HG02623 (cell line): ENCODE measurements at regions not wholly inside any gene's neighbourhood (a gene's known extent, or its start where the extent isn't known, plus 50 kb on each side); places are given as distances from the start of the nearest gene placed in this dataset.

Source experiments
- ATAC-seq: cut with Tn5 transposase; IDR thresholded peaks from one replicate; pipeline ENCODE4 v1.9.1; 2021; ENCODE audit warnings: moderate library complexity; ENCODE audit not compliant: unreplicated experiment

DNA sequence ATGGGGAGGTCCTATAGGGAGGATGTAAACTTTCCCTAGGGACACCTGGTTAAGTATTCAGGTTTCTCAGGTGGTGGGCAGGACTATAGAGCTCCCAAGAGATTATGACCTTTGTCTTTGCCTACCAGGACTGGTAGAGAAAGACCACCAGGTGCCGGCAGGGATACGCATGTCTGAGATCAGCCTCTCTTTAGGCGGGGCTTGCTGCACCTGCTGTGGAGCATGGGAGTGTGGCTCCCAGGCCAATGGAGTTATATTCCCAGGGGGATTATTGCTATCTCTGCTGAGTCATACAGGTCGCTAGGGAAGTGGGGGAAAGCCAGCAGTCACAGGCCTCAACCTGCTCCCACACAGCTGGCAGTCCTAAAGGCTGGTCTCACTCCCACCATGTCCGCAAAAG, 280.5 kb upstream of the MMS22L start:
- ATAC-seq = no peak

DNA sequence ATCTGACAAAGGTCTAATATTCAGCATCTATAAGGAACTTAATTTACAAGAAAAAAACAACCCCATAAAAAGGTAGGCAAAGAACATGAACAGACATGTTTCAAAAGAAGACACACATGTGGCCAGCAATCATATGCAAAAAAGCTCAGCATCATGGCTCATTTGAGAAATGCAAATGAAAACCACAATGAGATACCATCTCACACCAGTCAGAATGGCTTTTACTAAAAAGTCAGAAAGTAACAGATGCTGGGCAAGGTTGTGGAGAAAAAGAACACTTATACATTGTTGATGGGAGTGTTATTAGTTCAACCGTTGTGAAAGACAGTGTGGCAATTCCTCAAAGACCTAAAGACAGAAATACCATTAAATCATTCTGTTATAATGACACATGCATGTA, 289.9 kb upstream of the MMS22L start:
- ATAC-seq = no peak

DNA sequence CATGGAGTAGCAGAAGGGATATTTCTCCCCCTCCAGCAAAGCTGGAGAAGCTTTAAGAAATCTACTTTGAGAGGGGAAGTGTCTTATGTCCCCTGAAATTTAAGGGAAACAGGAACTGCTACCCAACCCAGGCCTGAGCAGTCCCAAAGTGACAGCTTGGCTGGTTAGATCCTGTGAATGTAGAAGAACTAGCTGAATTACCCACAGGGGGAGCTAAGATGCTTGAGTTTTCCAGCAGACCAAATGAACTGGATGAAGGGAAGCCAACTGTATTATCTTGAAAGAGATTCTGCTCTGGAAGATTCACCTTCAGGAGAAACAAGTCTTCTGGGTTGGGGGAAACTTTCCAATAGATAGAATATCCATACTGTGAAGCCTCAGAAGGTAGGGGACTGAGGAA, 303.3 kb upstream of the MMS22L start:
- ATAC-seq = peak; percentile 72

- no peak for ATAC-seq
Measured at GRCh38 chr6:97591955-97592354, 308.9 kb upstream of the MMS22L start.

- no peak for ATAC-seq
Measured at GRCh38 chr6:97594844-97595243, 311.8 kb upstream of the MMS22L start.

DNA sequence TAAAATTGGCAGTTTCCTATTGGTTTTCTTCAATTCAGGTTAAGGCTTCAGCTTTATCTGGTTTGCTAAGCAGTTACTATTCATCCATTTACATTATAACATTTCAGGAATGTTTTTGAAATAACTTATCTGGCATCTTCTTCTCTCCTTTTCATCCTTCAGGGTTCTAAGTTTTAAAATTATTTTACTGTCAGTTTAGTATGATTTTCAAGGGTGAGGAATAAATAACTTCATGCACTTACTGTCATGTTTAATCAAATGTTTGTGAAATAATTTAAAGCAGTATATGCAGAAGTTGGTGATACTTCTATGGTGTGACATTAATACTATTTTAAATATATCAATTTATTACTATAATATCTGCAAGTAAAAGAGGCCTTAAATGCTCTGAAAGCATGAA, 338.1 kb upstream of the MMS22L start:
- no peak for ATAC-seq

- no peak for ATAC-seq
Measured at GRCh38 chr6:97626671-97627441, 343.8 kb upstream of the MMS22L start.

GRCh38 chr6:97629180-97629579, 346.2 kb upstream of the MMS22L start:
- no peak for ATAC-seq

GRCh38 chr6:97630604-97631003, 347.6 kb upstream of the MMS22L start:
- no peak for ATAC-seq

- no peak for ATAC-seq
Measured at GRCh38 chr6:97632341-97632740, 349.3 kb upstream of the MMS22L start.

- ATAC-seq = no peak
Measured at GRCh38 chr6:97639702-97640101, 356.7 kb upstream of the MMS22L start.

GRCh38 chr6:97644353-97644752, 361.3 kb upstream of the MMS22L start:
- no peak for ATAC-seq

- ATAC-seq = no peak
Measured at GRCh38 chr6:97645757-97646156, 362.7 kb upstream of the MMS22L start.

GRCh38 chr6:97653076-97653475, 370.1 kb upstream of the MMS22L start:
- no peak for ATAC-seq

- no peak for ATAC-seq
Measured at GRCh38 chr6:97653517-97653916, 370.5 kb upstream of the MMS22L start.

GRCh38 chr6:97654674-97655073, 371.7 kb upstream of the MMS22L start:
- no peak for ATAC-seq

- ATAC-seq = no peak
Measured at GRCh38 chr6:97656236-97656635, 373.2 kb upstream of the MMS22L start.

- ATAC-seq = no peak
Measured at GRCh38 chr6:97656706-97657350, 373.8 kb upstream of the MMS22L start.

DNA sequence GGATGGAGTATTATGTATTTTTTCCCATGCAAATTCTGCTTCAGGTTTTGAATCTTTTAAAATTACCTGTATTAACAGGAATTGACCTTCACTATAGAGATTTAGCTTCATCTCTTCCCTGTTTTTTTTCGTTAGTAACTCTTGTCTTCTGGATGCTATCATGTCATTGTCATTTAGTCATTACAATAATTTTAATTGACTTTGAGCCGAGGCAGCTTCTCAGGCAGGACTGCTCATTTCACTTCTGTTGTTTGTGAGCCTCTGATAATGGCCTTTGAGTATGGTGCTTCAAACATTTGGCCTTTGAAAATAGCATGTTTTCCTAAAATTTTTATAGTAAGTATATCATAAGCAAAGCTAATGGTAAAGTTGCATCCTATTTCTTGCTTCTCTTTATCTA, 375.1 kb upstream of the MMS22L start:
- no peak for ATAC-seq

- ATAC-seq = no peak
Measured at GRCh38 chr6:97663252-97663651, 380.2 kb upstream of the MMS22L start.

GRCh38 chr6:97665446-97665845, 382.4 kb upstream of the MMS22L start:
- ATAC-seq = no peak

- ATAC-seq = no peak
Measured at GRCh38 chr6:97666889-97667288, 383.9 kb upstream of the MMS22L start.

DNA sequence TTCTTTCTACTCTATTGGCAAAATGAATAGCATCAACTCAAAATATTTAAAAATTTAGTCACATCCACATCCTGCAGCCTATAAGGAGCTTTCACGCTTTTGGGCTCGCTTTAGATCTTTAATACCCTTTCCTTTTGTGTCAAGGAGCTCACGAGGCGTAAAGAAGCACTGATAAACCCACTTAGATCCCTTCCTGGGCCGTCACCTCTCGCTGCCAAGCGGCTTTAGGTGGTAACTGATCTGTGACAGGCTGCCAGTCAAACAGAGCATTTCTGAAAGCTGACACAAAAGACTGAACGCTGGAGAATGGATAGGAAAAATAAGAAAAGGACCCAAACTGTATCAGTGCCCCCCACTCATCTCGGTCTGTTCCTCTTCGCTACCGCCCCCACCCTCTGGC, 385.7 kb upstream of the MMS22L start:
- ATAC-seq = peak; percentile 25
